ENCODE measurements at regions not wholly inside any gene's neighbourhood (a gene's known extent, or its start where the extent isn't known, plus 50 kb on each side); places are given as distances from the start of the nearest gene placed in this dataset.
A peak's percentile ranks its signal among the peaks of the same experiment; 100 is the strongest.

DNA sequence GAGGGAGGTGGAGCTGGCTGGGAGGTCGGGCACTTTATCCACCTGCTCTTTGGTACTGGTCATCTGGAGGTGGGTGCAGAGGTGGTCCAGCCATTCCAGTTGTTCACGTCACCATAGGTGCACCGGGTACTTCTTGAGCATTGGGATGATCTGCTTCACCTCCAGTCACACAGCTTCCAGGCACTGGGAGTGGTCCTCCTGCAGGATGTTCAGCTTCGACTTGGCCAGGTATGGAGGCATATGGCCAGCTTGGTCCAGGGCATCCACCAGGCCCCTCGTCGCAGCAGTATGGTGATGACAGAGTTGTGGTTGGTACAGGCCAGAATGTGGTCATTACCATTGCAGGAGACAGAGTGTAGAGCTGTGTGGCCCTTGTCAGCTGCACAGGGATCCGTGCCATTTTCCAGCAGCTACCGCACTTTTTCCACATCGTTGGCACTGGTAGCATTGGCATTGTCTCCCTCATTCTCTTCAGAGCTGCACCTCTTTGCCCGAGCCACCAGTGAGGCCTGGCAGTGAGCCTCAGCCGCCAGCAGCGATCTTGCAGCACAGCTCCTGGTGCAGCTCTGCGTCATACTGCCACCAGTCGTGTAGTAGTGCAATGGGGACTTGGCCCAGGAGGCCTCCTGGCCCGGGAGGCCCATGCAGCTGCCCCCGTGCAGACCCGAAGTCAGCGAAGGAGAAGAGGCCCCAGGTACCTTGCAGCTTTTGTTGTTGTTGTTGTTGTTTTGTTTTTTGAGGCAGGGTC lies 150.9 kb downstream of the ZNF22 start:
- ATAC-seq = no peak
- WGBS, 4 donors = 90 to 95% (median 92%) methylated on average over 15 to 18 of the region's 18 CpGs

DNA sequence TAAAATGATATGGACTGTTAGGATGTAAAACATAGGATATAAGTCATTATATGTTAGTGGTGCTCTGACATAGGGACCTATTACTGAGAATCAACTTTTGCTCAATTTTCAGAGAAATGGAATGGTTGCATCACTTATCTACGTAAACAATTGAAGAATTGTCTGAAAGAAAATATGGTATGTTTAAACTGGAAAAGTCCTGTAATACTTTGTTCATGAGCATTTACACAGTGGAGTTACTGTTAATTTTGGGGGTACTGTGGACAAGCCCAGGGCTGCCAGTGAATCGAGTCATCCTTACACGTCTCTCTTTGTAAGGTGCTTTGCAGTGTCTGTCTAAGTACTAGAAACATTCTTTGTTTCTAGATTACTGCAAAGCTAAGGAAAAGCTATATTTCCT lies 152.0 kb downstream of the ZNF22 start:
- Histone ChIP-seq H3K27me3 (no peaks in the 10 kb centered on the region), H3K9me3 (no peaks in the 10 kb centered on the region), H3K4me3 (no peak overlapping the region), H3K36me3 (no peaks in the 10 kb centered on the region), H3K4me1 (no peaks in the 10 kb centered on the region), H3K27ac (no peak overlapping the region)
- DNase-seq (no peak), ATAC-seq (no peak)
- WGBS, 4 donors = 85 to 89% (median 88%) methylated on average over 3 of the region's 3 CpGs
- TF ChIP-seq, protein P1, sequence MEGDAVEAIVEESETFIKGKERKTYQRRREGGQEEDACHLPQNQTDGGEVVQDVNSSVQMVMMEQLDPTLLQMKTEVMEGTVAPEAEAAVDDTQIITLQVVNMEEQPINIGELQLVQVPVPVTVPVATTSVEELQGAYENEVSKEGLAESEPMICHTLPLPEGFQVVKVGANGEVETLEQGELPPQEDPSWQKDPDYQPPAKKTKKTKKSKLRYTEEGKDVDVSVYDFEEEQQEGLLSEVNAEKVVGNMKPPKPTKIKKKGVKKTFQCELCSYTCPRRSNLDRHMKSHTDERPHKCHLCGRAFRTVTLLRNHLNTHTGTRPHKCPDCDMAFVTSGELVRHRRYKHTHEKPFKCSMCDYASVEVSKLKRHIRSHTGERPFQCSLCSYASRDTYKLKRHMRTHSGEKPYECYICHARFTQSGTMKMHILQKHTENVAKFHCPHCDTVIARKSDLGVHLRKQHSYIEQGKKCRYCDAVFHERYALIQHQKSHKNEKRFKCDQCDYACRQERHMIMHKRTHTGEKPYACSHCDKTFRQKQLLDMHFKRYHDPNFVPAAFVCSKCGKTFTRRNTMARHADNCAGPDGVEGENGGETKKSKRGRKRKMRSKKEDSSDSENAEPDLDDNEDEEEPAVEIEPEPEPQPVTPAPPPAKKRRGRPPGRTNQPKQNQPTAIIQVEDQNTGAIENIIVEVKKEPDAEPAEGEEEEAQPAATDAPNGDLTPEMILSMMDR (IDR thresholded peaks at IDR 0.05) = no peak
- no peak for TF ChIP-seq POLR2A (IDR thresholded peaks at IDR 0.05)
- intact Hi-C loops (cut with DNase I) = no loop called here

More for the DNA sequence above, 150.9 kb downstream of the ZNF22 start:
- H3K4me1 ChIP-seq = no peaks in the 10 kb centered on the region
- intact Hi-C loops (cut with DNase I) = no loop called here
- peak in 1 of 5 donors; percentile 49 for DNase-seq
- no peaks in the 10 kb centered on the region for H3K36me3 ChIP-seq
- TF ChIP-seq POLR2A (IDR thresholded peaks at IDR 0.05) = no peak
- TF ChIP-seq, protein P1 (IDR thresholded peaks at IDR 0.05) = no peak
- H3K27ac ChIP-seq = no peak overlapping the region
- no peaks in the 10 kb centered on the region for H3K9me3 ChIP-seq
- H3K27me3 ChIP-seq = no peaks in the 10 kb centered on the region
- no peak overlapping the region for H3K4me3 ChIP-seq

DNA sequence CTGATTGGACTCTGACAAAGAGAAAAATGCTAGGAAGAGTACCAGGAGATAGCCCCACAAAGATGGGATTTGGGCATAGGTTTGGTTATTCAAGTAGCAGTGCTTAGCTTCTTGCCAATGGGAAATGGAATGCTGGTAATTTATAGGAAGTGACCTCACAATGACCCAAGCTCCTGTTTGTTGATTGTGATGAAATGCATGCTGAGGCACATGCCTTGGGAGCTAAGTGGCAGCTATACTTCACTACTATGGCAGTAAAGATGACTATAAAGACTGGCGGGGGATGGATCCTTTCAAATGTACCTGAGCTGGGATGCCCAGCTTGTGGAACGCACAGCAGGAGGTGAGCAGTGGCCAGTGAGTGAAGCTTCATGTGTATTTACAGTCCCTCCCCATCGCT lies 153.8 kb downstream of the ZNF22 start:
- Histone ChIP-seq H3K4me3 (no peak overlapping the region), H3K27me3 (no peaks in the 10 kb centered on the region), H3K9me3 (no peaks in the 10 kb centered on the region), H3K27ac (no peak overlapping the region), H3K36me3 (no peaks in the 10 kb centered on the region), H3K4me1 (no peaks in the 10 kb centered on the region)
- ATAC-seq (no peak), DNase-seq (no peak)
- TF ChIP-seq, protein P1 (IDR thresholded peaks at IDR 0.05) = no peak
- no peak for TF ChIP-seq POLR2A (IDR thresholded peaks at IDR 0.05)
- intact Hi-C loops (cut with DNase I) = no loop called here
- WGBS, 4 donors = 88 to 96% (median 92%) methylated on average over 3 of the region's 3 CpGs

DNA sequence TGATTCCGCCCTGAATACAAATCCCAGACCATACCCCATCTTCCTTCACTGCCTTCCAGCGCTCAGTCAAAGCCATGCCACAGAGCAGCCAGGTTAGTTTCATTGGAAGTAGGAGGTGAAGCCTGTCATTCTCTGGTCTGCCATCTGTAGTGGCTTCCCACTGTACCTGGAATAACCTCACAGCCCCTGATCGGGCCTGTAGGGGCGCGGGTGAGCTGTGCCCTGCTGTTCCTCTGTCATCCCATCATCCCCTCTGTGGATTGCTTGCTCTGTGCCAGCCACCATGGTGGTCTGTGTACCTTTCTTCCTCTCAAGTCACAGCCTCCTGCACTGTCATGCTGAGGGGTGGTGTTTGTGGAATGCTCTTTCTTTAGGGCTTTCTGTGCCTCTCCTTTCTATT lies 155.1 kb downstream of the ZNF22 start:
- H3K9me3 ChIP-seq = no peaks in the 10 kb centered on the region
- intact Hi-C loops (cut with DNase I) = no loop called here
- no peaks in the 10 kb centered on the region for H3K27me3 ChIP-seq
- H3K36me3 ChIP-seq = no peaks in the 10 kb centered on the region
- WGBS, 4 donors = 80 to 93% (median 85%) methylated on average over 5 of the region's 5 CpGs
- DNase-seq (no peak), ATAC-seq (no peak)
- H3K4me1 ChIP-seq = no peaks in the 10 kb centered on the region
- TF ChIP-seq, protein P1 (IDR thresholded peaks at IDR 0.05) = no peak
- no peak for TF ChIP-seq POLR2A (IDR thresholded peaks at IDR 0.05)
- H3K4me3 ChIP-seq = no peak overlapping the region
- no peak overlapping the region for H3K27ac ChIP-seq
